ENCODE measurements at regions not wholly inside any gene's neighbourhood (a gene's known extent, or its start where the extent isn't known, plus 50 kb on each side); places are given as distances from the start of the nearest gene placed in this dataset.

GRCh38 chr1:177802304-177802703, 167.6 kb downstream of the SEC16B start:
- intact Hi-C loops (cut with DNase I; ENCODE audit: low total_unique reads), result no loop called here
- 47 to 64% methylated on average over 2 of the region's 2 CpGs for WGBS, 2 donors
- H3K4me3 ChIP-seq (ENCODE audit: low read depth, poor library complexity, severe bottlenecking), result no peak overlapping the region
- no peak for DNase-seq (ENCODE audit: low spot score in 2 of 2)
- TF ChIP-seq CTCF (IDR thresholded peaks at IDR 0.05) (no peak), POLR2A (IDR thresholded peaks at IDR 0.05) (no peak)

DNA sequence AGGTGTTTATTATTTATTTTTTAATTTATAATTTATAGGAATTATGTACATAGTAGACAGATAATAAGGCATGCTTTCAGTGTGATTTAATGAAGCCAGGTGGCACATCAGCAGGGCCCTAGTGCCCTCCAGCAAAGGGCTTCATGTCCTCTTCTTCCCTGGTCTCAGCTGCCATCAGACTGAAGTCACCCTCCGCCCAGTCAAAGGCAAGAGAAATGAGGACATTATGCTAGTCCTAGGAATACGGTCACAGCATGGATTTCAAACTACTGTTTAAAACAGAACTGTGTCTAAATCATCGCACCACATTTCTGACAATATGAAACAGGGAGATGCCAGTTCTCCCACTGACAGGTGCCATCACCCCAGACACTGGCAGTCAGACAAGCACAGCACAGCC, 168.1 kb downstream of the SEC16B start:
- DNase-seq (ENCODE audit: low spot score in 2 of 2), result no peak
- TF ChIP-seq CTCF (IDR thresholded peaks at IDR 0.05) (no peak), POLR2A (IDR thresholded peaks at IDR 0.05) (no peak)
- intact Hi-C loops (cut with DNase I; ENCODE audit: low total_unique reads), result no loop called here
- H3K4me3 ChIP-seq (ENCODE audit: low read depth, poor library complexity, severe bottlenecking), result no peak overlapping the region
- WGBS, 2 donors, result 59 to 67% methylated on average over 3 of the region's 3 CpGs

DNA sequence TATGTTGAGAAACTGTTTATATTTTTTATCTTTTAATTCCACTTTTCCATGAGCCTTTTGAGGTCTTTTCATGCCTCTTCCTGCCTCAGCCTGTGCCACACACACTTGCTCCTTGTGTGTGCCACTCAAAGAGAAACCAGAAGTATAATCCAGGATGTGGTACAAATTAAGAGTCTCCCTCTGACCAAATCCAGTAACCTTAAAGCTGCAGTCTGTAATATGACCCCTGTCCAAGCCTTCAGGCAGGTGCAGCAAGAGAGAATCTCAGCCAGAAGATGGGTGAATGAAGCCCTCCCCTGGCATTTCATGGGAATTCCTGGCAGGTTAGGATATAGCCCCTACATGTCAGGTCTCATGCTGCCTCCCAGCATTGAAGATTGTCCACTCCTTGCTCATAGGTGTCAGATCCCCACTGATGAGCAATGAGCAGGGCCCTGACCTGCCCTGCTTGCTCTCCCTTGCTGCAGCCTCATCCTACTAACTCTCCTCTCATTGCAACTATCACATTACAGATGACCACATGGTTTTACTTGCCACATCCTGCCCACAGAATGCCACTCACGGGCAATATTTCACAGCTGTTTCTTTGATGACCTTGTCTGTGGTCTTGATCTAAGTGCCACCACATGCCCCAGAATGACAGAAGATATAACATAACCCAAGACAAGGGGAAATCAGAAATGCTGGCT, 169.3 kb downstream of the SEC16B start:
- DNase-seq (ENCODE audit: low spot score in 2 of 2), result no peak
- no peak overlapping the region for H3K4me3 ChIP-seq (ENCODE audit: low read depth, poor library complexity, severe bottlenecking)
- WGBS, 2 donors, result 30 to 33% methylated on average over 1 of the region's 1 CpG
- TF ChIP-seq POLR2A (IDR thresholded peaks at IDR 0.05) (no peak), CTCF (IDR thresholded peaks at IDR 0.05) (no peak)
- intact Hi-C loops (cut with DNase I; ENCODE audit: low total_unique reads), result no loop called here

- H3K4me3 ChIP-seq (ENCODE audit: low read depth, poor library complexity, severe bottlenecking), result no peak overlapping the region
- WGBS, 2 donors, result 82 to 91% methylated on average over 4 of the region's 4 CpGs
- DNase-seq (ENCODE audit: low spot score in 2 of 2), result no peak
- TF ChIP-seq POLR2A (IDR thresholded peaks at IDR 0.05) (no peak), CTCF (IDR thresholded peaks at IDR 0.05) (no peak)
- intact Hi-C loops (cut with DNase I; ENCODE audit: low total_unique reads), result no loop called here
Measured at GRCh38 chr1:177799746-177800145, 170.1 kb downstream of the SEC16B start.

GRCh38 chr1:177798614-177799013, 171.2 kb downstream of the SEC16B start:
- TF ChIP-seq CTCF (IDR thresholded peaks at IDR 0.05), result no peak
- TF ChIP-seq POLR2A (IDR thresholded peaks at IDR 0.05), result no peak
- DNase-seq (ENCODE audit: low spot score in 2 of 2), result no peak
- no peak overlapping the region for H3K4me3 ChIP-seq (ENCODE audit: low read depth, poor library complexity, severe bottlenecking)
- intact Hi-C loops (cut with DNase I; ENCODE audit: low total_unique reads), result no loop called here
- 61 to 62% methylated on average over 3 of the region's 3 CpGs for WGBS, 2 donors

GRCh38 chr1:177796561-177796960, 173.3 kb downstream of the SEC16B start:
- no peak for DNase-seq (ENCODE audit: low spot score in 2 of 2)
- intact Hi-C loops (cut with DNase I; ENCODE audit: low total_unique reads), result no loop called here
- WGBS, 2 donors, result 91 to 97% methylated on average over 2 of the region's 2 CpGs
- no peak overlapping the region for H3K4me3 ChIP-seq (ENCODE audit: low read depth, poor library complexity, severe bottlenecking)
- no peak for TF ChIP-seq CTCF (IDR thresholded peaks at IDR 0.05)
- no peak for TF ChIP-seq POLR2A (IDR thresholded peaks at IDR 0.05)
